ENCODE measurements at regions not wholly inside any gene's neighbourhood (a gene's known extent, or its start where the extent isn't known, plus 50 kb on each side); places are given as distances from the start of the nearest gene placed in this dataset.

DNA sequence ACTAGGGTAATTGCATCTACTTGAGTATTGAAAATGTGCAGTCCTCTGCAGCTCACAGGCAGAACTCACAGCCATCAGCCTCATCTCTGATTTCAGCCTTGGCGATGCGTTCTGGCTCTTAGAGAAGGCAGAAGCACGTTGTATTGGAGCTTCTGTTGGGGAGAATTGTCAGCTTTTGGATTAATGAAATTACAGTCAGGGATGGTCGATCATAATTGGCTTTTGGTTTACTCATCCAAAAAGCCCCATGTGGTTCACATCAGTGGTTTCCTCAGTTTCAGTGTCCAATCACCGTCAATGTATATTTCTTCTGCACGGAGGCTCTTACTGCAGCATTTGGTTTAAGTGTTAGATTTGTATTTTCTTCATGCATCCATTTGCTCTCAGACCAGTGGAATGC lies 218.5 kb upstream of the SOX11 start:
- Histone ChIP-seq H3K4me3 (ENCODE audit: low read depth, low read length) (no peak overlapping the region), H3K27me3 (ENCODE audit: control insufficient read depth, insufficient read depth, low read length) (no peaks in the 10 kb centered on the region), H3K36me3 (ENCODE audit: control insufficient read depth, insufficient read depth, low read length) (no peaks in the 10 kb centered on the region)
- no peak for TF ChIP-seq CTCF (IDR thresholded peaks at IDR 0.05; ENCODE audit: insufficient read depth, low read depth, low read length)
- CTCF ChIA-PET, result no interaction called here
- POLR2A ChIA-PET, result no interaction called here
- DNase-seq (ENCODE audit: low read depth), result no peak

DNA sequence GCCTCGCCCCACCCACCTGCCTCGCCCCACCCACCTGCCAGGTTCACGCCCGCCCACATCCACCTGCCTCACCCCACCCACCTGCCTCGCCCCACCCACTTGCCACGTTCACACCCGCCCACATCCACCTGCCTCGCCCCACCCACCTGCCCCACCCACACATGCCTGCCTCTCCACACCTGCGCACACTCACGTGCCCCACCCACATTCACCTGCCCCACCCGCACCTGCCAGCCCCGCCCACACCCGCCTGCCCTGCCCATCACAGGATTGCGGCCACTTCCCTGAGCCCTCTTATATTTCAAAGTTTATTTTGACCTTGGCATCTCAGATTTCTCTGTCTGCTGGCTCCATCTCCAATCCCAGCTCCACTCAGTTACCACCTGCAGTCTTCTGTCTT lies 217.5 kb upstream of the SOX11 start:
- ChIA-PET POLR2A (no interaction called here), CTCF (no interaction called here)
- DNase-seq (ENCODE audit: low read depth), result no peak
- Histone ChIP-seq H3K4me3 (ENCODE audit: low read depth, low read length) (no peak overlapping the region), H3K27me3 (ENCODE audit: control insufficient read depth, insufficient read depth, low read length) (no peaks in the 10 kb centered on the region), H3K36me3 (ENCODE audit: control insufficient read depth, insufficient read depth, low read length) (no peaks in the 10 kb centered on the region)
- no peak for TF ChIP-seq CTCF (IDR thresholded peaks at IDR 0.05; ENCODE audit: insufficient read depth, low read depth, low read length)

DNA sequence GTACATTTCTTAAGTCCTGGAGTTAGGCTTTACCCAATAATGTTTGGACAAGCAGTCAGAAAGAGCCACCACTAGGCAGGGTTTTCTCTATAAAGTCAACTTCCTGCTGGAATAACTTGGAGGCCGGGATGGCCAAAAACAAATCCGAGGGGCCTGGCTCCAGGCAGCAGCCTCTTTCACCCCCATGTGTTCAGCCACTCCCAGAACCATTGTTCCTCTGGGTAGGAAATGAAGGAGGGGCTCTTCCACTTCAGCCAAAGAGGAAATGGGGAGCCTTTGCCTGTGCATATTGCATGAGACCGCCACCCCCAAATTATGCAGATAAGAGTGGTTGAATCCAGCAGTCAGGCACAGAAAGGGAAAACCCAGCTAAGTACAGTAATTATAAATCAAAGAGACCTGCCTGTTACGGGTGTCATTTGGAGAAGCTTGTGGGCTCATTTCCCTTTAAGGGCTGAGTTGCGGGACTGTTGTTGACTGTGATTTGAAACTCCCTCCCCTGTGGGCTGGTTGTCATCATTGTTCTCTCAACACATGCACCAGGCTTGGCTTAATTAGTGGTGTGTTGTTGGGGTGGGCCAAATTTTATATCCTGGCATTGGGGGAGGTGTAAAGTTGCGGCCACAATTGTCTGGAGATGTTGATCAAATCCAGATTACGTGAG lies 212.8 kb upstream of the SOX11 start:
- no peak for TF ChIP-seq CTCF (IDR thresholded peaks at IDR 0.05; ENCODE audit: insufficient read depth, low read depth, low read length)
- DNase-seq (ENCODE audit: low read depth), result no peak
- H3K36me3 ChIP-seq (ENCODE audit: control insufficient read depth, insufficient read depth, low read length), result no peaks in the 10 kb centered on the region
- CTCF ChIA-PET, result no interaction called here
- POLR2A ChIA-PET, result no interaction called here
- no peaks in the 10 kb centered on the region for H3K27me3 ChIP-seq (ENCODE audit: control insufficient read depth, insufficient read depth, low read length)
- H3K4me3 ChIP-seq (ENCODE audit: low read depth, low read length), result no peak overlapping the region

GRCh38 chr2:5482929-5483331 lies 209.3 kb upstream of the SOX11 start:
- no peaks in the 10 kb centered on the region for H3K27me3 ChIP-seq (ENCODE audit: control insufficient read depth, insufficient read depth, low read length)
- H3K4me3 ChIP-seq (ENCODE audit: low read depth, low read length), result no peak overlapping the region
- ChIA-PET CTCF (no interaction called here), POLR2A (no interaction called here)
- TF ChIP-seq CTCF (IDR thresholded peaks at IDR 0.05; ENCODE audit: insufficient read depth, low read depth, low read length), result no peak
- H3K36me3 ChIP-seq (ENCODE audit: control insufficient read depth, insufficient read depth, low read length), result no peaks in the 10 kb centered on the region
- no peak for DNase-seq (ENCODE audit: low read depth)

GRCh38 chr2:5484868-5485267 lies 207.3 kb upstream of the SOX11 start:
- TF ChIP-seq CTCF (IDR thresholded peaks at IDR 0.05; ENCODE audit: insufficient read depth, low read depth, low read length), result no peak
- Histone ChIP-seq H3K4me3 (ENCODE audit: low read depth, low read length) (no peak overlapping the region), H3K36me3 (ENCODE audit: control insufficient read depth, insufficient read depth, low read length) (no peaks in the 10 kb centered on the region), H3K27me3 (ENCODE audit: control insufficient read depth, insufficient read depth, low read length) (no peaks in the 10 kb centered on the region)
- ChIA-PET CTCF (no interaction called here), POLR2A (no interaction called here)
- DNase-seq (ENCODE audit: low read depth), result no peak

Measured in BJ (cell line).